Upper lobe of right lung (tissue), 1 donor: ENCODE measurements at regions not wholly inside any gene's neighbourhood (a gene's known extent, or its start where the extent isn't known, plus 50 kb on each side); places are given as distances from the start of the nearest gene placed in this dataset.

Experiments used
- ATAC-seq: fragments of 200-7000 bp; cut with Tn5 transposase; one replicate; pipeline ENCODE4 v1.9.1; 2020; ENCODE audit warnings: mild to moderate bottlenecking, moderate library complexity
- DNase-seq: peaks from one replicate; pipeline ENCODE4 v3.0.0-alpha.2; 2020
- H3K27ac ChIP-seq: fragments of 200-600 bp; one replicate; pipeline ENCODE4 v1.8.0; 2022
- H3K27me3 ChIP-seq: fragments of 200-600 bp; one replicate; pipeline ENCODE4 v1.8.0; 2022; ENCODE audit warnings: mild to moderate bottlenecking
- H3K36me3 ChIP-seq: fragments of 200-600 bp; one replicate; pipeline ENCODE4 v1.8.0; 2022
- H3K4me1 ChIP-seq: fragments of 200-600 bp; one replicate; pipeline ENCODE4 v1.8.0; 2022
- H3K4me3 ChIP-seq: fragments of 200-600 bp; one replicate; pipeline ENCODE4 v1.8.0; 2022; ENCODE audit warnings: mild to moderate bottlenecking
- H3K9me3 ChIP-seq: fragments of 200-600 bp; one replicate; pipeline ENCODE4 v1.8.0; 2022
- CTCF ChIP-seq: fragments of 200-600 bp; IDR thresholded peaks from one replicate; pipeline ENCODE4 v1.8.0; 2022; ENCODE audit warnings: antibody characterized with exemption
- intact Hi-C: fragments of 100-400 bp; cut with DNase I; formaldehyde crosslinking; loops from one replicate; pipeline ENCODE4 v1.11.0; 2022
- donor health status: DM: no; HTN: yes; CAD: no; lungs with severe emphysema.

DNA sequence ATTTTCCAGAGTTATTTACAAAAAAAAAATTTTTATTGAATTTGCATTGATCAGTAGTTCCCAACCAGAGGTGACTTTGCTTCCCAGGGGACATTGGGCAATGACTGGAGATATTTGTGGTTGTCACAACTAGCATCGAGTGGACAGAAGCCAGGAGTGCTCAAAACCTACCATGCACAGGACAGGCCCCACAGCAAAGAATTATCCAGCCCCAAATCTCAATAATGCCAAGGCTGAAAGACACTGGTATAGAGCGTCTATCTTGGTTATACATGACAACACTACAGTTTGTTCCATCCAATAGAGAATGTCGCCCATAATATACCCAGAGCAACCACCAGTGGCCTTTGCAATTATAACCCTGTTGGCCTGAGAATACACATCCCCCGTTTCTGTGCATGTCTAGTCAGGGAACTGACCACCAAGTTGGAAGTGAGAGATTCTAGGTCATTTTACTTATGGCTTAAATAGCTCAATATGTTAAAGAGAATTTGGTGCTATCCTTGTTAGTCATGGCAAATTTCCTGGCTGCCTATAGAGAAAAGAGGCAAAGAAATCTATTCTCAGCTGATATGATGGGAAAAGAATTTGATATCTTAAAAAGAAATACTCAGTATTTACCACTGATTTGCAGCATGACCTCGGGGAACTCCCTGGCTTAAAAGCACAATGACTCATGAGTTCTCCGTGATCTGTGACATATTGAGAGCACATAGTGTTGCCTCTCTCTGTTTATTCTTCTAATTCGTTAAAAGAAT lies 76.0 kb upstream of the ADTRP start:
- Histone ChIP-seq H3K36me3 (no peaks in the 10 kb centered on the region), H3K4me1 (peaks cover 15% of the 10 kb centered on the region), H3K4me3 (no peak overlapping the region), H3K27ac (no peak overlapping the region), H3K27me3 (no peaks in the 10 kb centered on the region), H3K9me3 (no peaks in the 10 kb centered on the region)
- ATAC-seq (peak; percentile 56), DNase-seq (no peak)
- intact Hi-C loops = no loop called here
- no peak for TF ChIP-seq CTCF

GRCh38 chr6:11853678-11854407 lies 75.2 kb upstream of the ADTRP start:
- no peaks in the 10 kb centered on the region for H3K36me3 ChIP-seq
- no peaks in the 10 kb centered on the region for H3K9me3 ChIP-seq
- no peak for ATAC-seq
- H3K4me1 ChIP-seq = peaks cover 15% of the 10 kb centered on the region
- H3K27me3 ChIP-seq = no peaks in the 10 kb centered on the region
- TF ChIP-seq CTCF = no peak
- no peak overlapping the region for H3K27ac ChIP-seq
- no peak for DNase-seq
- H3K4me3 ChIP-seq = no peak overlapping the region
- intact Hi-C loops = no loop called here

DNA sequence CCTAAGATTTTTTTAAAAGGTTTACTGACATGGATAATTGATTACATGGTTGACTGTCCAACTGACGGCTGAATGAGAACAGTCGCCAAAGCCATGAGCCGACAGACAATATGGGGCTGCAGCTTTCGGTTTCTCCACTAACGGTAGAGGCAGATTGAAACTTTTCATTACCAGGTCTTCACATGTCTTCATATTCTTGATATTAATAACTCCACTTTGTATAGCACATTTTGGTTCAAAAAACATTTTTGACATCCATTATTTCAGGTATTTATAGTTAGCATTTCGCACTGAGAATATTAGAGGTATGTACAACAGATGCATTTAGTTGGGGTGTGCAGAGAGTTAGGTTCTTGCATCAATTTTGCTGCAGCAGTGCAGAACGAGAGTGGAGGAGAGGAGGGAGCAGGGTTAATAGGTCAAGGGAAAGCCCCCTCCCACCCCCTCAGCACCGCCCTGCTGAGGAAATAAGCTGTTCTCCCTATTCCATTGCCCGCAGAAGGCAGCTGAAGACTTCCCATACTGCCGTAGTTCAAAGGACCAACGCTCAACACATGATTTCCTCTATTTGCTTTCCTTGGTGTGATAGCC lies 73.6 kb upstream of the ADTRP start:
- H3K27me3 ChIP-seq = no peaks in the 10 kb centered on the region
- no peak overlapping the region for H3K27ac ChIP-seq
- ATAC-seq = peak; percentile 50
- peaks cover 15% of the 10 kb centered on the region for H3K4me1 ChIP-seq
- intact Hi-C loops = no loop called here
- H3K36me3 ChIP-seq = no peaks in the 10 kb centered on the region
- H3K4me3 ChIP-seq = no peak overlapping the region
- no peaks in the 10 kb centered on the region for H3K9me3 ChIP-seq
- no peak for TF ChIP-seq CTCF
- DNase-seq = no peak

GRCh38 chr6:11851387-11851786 lies 72.8 kb upstream of the ADTRP start:
- Histone ChIP-seq H3K4me3 (no peak overlapping the region), H3K4me1 (peaks cover 15% of the 10 kb centered on the region), H3K27me3 (no peaks in the 10 kb centered on the region), H3K9me3 (no peaks in the 10 kb centered on the region), H3K27ac (no peak overlapping the region), H3K36me3 (no peaks in the 10 kb centered on the region)
- TF ChIP-seq CTCF = no peak
- DNase-seq = no peak
- no peak for ATAC-seq
- intact Hi-C loops = no loop called here

DNA sequence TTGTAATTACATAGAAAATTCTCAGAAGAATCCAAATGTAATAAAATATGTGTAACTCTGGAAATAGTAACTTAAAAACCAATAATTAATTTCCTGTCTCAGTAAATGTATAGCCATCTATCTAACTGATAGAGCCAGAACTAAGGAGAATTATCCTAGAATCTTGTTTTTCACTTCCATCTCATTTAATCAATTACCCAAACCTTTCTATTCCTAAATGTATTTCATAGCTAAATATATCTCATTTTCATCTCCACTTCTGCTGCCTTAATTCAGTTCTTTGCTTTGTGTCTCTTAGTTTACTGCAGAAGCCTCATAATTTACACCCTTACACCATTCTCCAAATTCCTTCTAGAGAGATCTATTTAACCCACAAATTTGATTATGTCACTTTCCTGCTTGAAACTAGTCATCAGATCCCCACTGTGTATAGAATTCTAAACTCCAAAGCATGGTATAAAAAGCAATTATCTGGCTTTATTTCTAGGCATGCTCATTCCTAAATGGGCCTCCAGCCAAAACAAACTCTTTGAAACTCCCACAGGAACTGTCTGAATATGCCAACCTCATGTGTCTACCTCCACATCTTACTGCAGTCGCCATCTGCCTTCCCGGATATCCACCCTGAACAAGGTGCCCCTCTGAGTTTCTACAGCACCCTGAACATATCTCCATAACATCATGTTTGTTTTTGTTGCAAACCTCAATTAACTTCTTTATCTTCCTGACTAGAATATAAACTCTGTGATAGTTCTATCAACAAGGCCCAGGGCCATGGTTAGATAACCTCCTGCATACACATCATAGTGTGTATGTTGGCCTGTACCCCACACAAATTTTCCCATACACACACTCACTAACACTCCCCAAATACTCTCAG lies 70.5 kb upstream of the ADTRP start:
- DNase-seq (no peak), ATAC-seq (no peak)
- TF ChIP-seq CTCF = no peak
- Histone ChIP-seq H3K27me3 (no peaks in the 10 kb centered on the region), H3K36me3 (no peaks in the 10 kb centered on the region), H3K27ac (no peak overlapping the region), H3K4me3 (no peak overlapping the region), H3K4me1 (peaks cover 8% of the 10 kb centered on the region), H3K9me3 (no peaks in the 10 kb centered on the region)
- intact Hi-C loops = no loop called here
